Naive thymus-derived CD8-positive, alpha-beta T cell (primary cell): ENCODE measurements at regions not wholly inside any gene's neighbourhood (a gene's known extent, or its start where the extent isn't known, plus 50 kb on each side); places are given as distances from the start of the nearest gene placed in this dataset.
A peak's percentile ranks its signal among the peaks of the same experiment; 100 is the strongest.

Experiments
- ATAC-seq, 2 donors: fragments of 150-1000 bp; cut with Tn5 transposase in 1 of 2; sonication (Bioruptor Pico), chemical (Tn5 transposase) in 1 of 2; 1 replicate in 1 of 2; 2 replicates in 1 of 2; pipeline ENCODE4 v1.10.0; 2021; ENCODE audit warnings: mild to moderate bottlenecking in 2 of 2, moderate library complexity in 2 of 2
- POLR2A ChIA-PET: fragments of 350-600 bp; sonication (Branson Sonifier 250); formaldehyde crosslinking; loops from one replicate; lab custom pipeline; 2021; ENCODE audit warnings: antibody characterized with exemption; lab: Charles Lee
- DNase-seq, 10 donors: peaks; one replicate each; pipeline versions ENCODE4 v3.0.0 to v3.0.0-alpha.2; 2020 to 2022
- H3K27ac Mint-ChIP-seq, 10 donors: one replicate each; pipeline ENCODE4 v1.8.0; 2020 to 2022; ENCODE audit warnings: mild to moderate bottlenecking in 10 of 10, mixed read lengths in 10 of 10, moderate library complexity in 4 of 10, inconsistent platforms in 1 of 10
- H3K27me3 Mint-ChIP-seq, 5 donors: one replicate each; pipeline ENCODE4 v1.8.0; 2021 to 2022; ENCODE audit warnings: mixed read lengths in 5 of 5
- H3K36me3 Mint-ChIP-seq, 3 donors: one replicate each; pipeline ENCODE4 v1.8.0; 2020 to 2022; ENCODE audit warnings: mixed read lengths in 3 of 3, mild to moderate bottlenecking in 2 of 3, inconsistent platforms in 1 of 3
- H3K4me1 Mint-ChIP-seq, 4 donors: one replicate each; pipeline ENCODE4 v1.8.0; 2021 to 2022; ENCODE audit warnings: mixed read lengths in 4 of 4
- H3K4me3 Mint-ChIP-seq, 10 donors: one replicate each; pipeline ENCODE4 v1.8.0; 2020 to 2022; ENCODE audit warnings: mild to moderate bottlenecking in 10 of 10, mixed read lengths in 10 of 10, moderate library complexity in 6 of 10, inconsistent platforms in 1 of 10
- H3K9me3 Mint-ChIP-seq, 9 donors: one replicate each; pipeline ENCODE4 v1.8.0; 2020 to 2022; ENCODE audit warnings: mixed read lengths in 9 of 9, mild to moderate bottlenecking in 3 of 9, inconsistent platforms in 1 of 9, moderate library complexity in 1 of 9

- no peaks in the 10 kb centered on the region for H3K36me3 Mint-ChIP-seq
- H3K4me1 Mint-ChIP-seq: no peaks in the 10 kb centered on the region
- DNase-seq: no peak
- no peaks in the 10 kb centered on the region for H3K27me3 Mint-ChIP-seq
- peaks cover 0 to 8% (median 4%) of the 10 kb centered on the region in 9 donors for H3K9me3 Mint-ChIP-seq
- POLR2A ChIA-PET: no interaction called here
- H3K27ac Mint-ChIP-seq: no peak overlapping the region
- ATAC-seq: no peak
- H3K4me3 Mint-ChIP-seq: no peak overlapping the region
Observed at GRCh38 chr18:60943297-60943696, 389.9 kb upstream of the CDH20 start.

GRCh38 chr18:60950634-60951033 lies 382.6 kb upstream of the CDH20 start:
- no peak overlapping the region for H3K27ac Mint-ChIP-seq
- H3K27me3 Mint-ChIP-seq: no peaks in the 10 kb centered on the region
- POLR2A ChIA-PET: no interaction called here
- no peak overlapping the region for H3K4me3 Mint-ChIP-seq
- no peaks in the 10 kb centered on the region for H3K4me1 Mint-ChIP-seq
- peaks cover 0 to 4% (median 0%) of the 10 kb centered on the region in 9 donors for H3K9me3 Mint-ChIP-seq
- no peak for DNase-seq
- H3K36me3 Mint-ChIP-seq: no peaks in the 10 kb centered on the region
- no peak for ATAC-seq

- H3K4me3 Mint-ChIP-seq: no peak overlapping the region
- POLR2A ChIA-PET: no interaction called here
- H3K27me3 Mint-ChIP-seq: no peaks in the 10 kb centered on the region
- ATAC-seq (no peak), DNase-seq (no peak)
- H3K4me1 Mint-ChIP-seq: no peaks in the 10 kb centered on the region
- H3K36me3 Mint-ChIP-seq: no peaks in the 10 kb centered on the region
- H3K9me3 Mint-ChIP-seq: peaks cover 0 to 3% (median 0%) of the 10 kb centered on the region in 9 donors
- H3K27ac Mint-ChIP-seq: no peak overlapping the region
Observed at GRCh38 chr18:60951091-60951490, 382.1 kb upstream of the CDH20 start.

- Mint-ChIP-seq H3K27ac (no peak overlapping the region), H3K36me3 (no peaks in the 10 kb centered on the region), H3K27me3 (peaks cover 0 to 1% (median 0%) of the 10 kb centered on the region in 5 donors), H3K9me3 (peaks cover 0 to 20% (median 3%) of the 10 kb centered on the region in 9 donors), H3K4me3 (no peak overlapping the region), H3K4me1 (no peaks in the 10 kb centered on the region)
- POLR2A ChIA-PET: no interaction called here
- ATAC-seq: no peak
- no peak for DNase-seq
Observed at GRCh38 chr18:60962625-60963024, 370.6 kb upstream of the CDH20 start.

GRCh38 chr18:60965856-60966255 lies 367.4 kb upstream of the CDH20 start:
- Mint-ChIP-seq H3K27me3 (peaks cover 0 to 1% (median 0%) of the 10 kb centered on the region in 5 donors), H3K9me3 (peaks cover 0 to 12% (median 2%) of the 10 kb centered on the region in 9 donors)

GRCh38 chr18:60966876-60967275 lies 366.4 kb upstream of the CDH20 start:
- no peak overlapping the region for H3K4me3 Mint-ChIP-seq
- H3K4me1 Mint-ChIP-seq: no peaks in the 10 kb centered on the region
- no peak for ATAC-seq
- no peaks in the 10 kb centered on the region for H3K36me3 Mint-ChIP-seq
- H3K9me3 Mint-ChIP-seq: peaks cover 0 to 10% (median 2%) of the 10 kb centered on the region in 9 donors
- no peak for DNase-seq
- H3K27ac Mint-ChIP-seq: no peak overlapping the region
- H3K27me3 Mint-ChIP-seq: peaks cover 0 to 1% (median 0%) of the 10 kb centered on the region in 5 donors
- POLR2A ChIA-PET: no interaction called here

More at GRCh38 chr18:60965856-60966255, 367.4 kb upstream of the CDH20 start:
- DNase-seq (no peak), ATAC-seq (no peak)
- Mint-ChIP-seq H3K36me3 (no peaks in the 10 kb centered on the region), H3K4me3 (no peak overlapping the region), H3K27ac (no peak overlapping the region), H3K4me1 (no peaks in the 10 kb centered on the region)
- POLR2A ChIA-PET: no interaction called here

- no peaks in the 10 kb centered on the region for H3K36me3 Mint-ChIP-seq
- DNase-seq (no peak), ATAC-seq (no peak)
- no peaks in the 10 kb centered on the region for H3K4me1 Mint-ChIP-seq
- peaks cover 0 to 8% (median 3%) of the 10 kb centered on the region in 9 donors for H3K9me3 Mint-ChIP-seq
- POLR2A ChIA-PET: no interaction called here
- H3K27me3 Mint-ChIP-seq: no peaks in the 10 kb centered on the region
- no peak overlapping the region for H3K27ac Mint-ChIP-seq
- no peak overlapping the region for H3K4me3 Mint-ChIP-seq
Observed at GRCh38 chr18:60975420-60975819, 357.8 kb upstream of the CDH20 start.

GRCh38 chr18:60976976-60977375 lies 356.3 kb upstream of the CDH20 start:
- ATAC-seq (no peak), DNase-seq (no peak)
- Mint-ChIP-seq H3K4me3 (no peak overlapping the region), H3K4me1 (no peaks in the 10 kb centered on the region), H3K9me3 (peaks cover 0 to 7% (median 0%) of the 10 kb centered on the region in 9 donors), H3K36me3 (no peaks in the 10 kb centered on the region), H3K27me3 (no peaks in the 10 kb centered on the region), H3K27ac (no peak overlapping the region)
- POLR2A ChIA-PET: no interaction called here

- ATAC-seq (no peak), DNase-seq (no peak)
- H3K36me3 Mint-ChIP-seq: no peaks in the 10 kb centered on the region
- no peak overlapping the region for H3K27ac Mint-ChIP-seq
- POLR2A ChIA-PET: no interaction called here
- H3K4me1 Mint-ChIP-seq: no peaks in the 10 kb centered on the region
- H3K4me3 Mint-ChIP-seq: no peak overlapping the region
- H3K27me3 Mint-ChIP-seq: no peaks in the 10 kb centered on the region
- H3K9me3 Mint-ChIP-seq: peaks cover 0 to 10% (median 0%) of the 10 kb centered on the region in 9 donors
Observed at GRCh38 chr18:60978338-60978737, 354.9 kb upstream of the CDH20 start.

GRCh38 chr18:60980422-60981005 lies 352.7 kb upstream of the CDH20 start:
- POLR2A ChIA-PET: no interaction called here
- H3K27me3 Mint-ChIP-seq: no peaks in the 10 kb centered on the region

GRCh38 chr18:60981682-60982328 lies 351.4 kb upstream of the CDH20 start:
- H3K36me3 Mint-ChIP-seq: no peaks in the 10 kb centered on the region
- H3K27ac Mint-ChIP-seq: no peak overlapping the region
- H3K27me3 Mint-ChIP-seq: no peaks in the 10 kb centered on the region
- POLR2A ChIA-PET: no interaction called here
- H3K9me3 Mint-ChIP-seq: peaks cover 0 to 14% (median 4%) of the 10 kb centered on the region in 9 donors
- no peaks in the 10 kb centered on the region for H3K4me1 Mint-ChIP-seq
- ATAC-seq (no peak), DNase-seq (no peak)
- no peak overlapping the region for H3K4me3 Mint-ChIP-seq

More at GRCh38 chr18:60980422-60981005, 352.7 kb upstream of the CDH20 start:
- ATAC-seq: no peak
- DNase-seq: no peak
- Mint-ChIP-seq H3K4me3 (no peak overlapping the region), H3K36me3 (no peaks in the 10 kb centered on the region), H3K9me3 (peaks cover 0 to 7% (median under 1%) of the 10 kb centered on the region in 9 donors), H3K4me1 (no peaks in the 10 kb centered on the region), H3K27ac (no peak overlapping the region)

GRCh38 chr18:60982329-60982695 lies 350.9 kb upstream of the CDH20 start:
- Mint-ChIP-seq H3K4me1 (no peaks in the 10 kb centered on the region), H3K27me3 (no peaks in the 10 kb centered on the region), H3K27ac (no peak overlapping the region), H3K4me3 (no peak overlapping the region), H3K9me3 (peaks cover 0 to 15% (median 2%) of the 10 kb centered on the region in 9 donors), H3K36me3 (no peaks in the 10 kb centered on the region)
- ATAC-seq: no peak
- POLR2A ChIA-PET: no interaction called here
- DNase-seq: no peak

- no peaks in the 10 kb centered on the region for H3K36me3 Mint-ChIP-seq
Observed at GRCh38 chr18:60982928-60983327, 350.3 kb upstream of the CDH20 start.

More at GRCh38 chr18:60982928-60983327, 350.3 kb upstream of the CDH20 start:
- POLR2A ChIA-PET: no interaction called here
- H3K9me3 Mint-ChIP-seq: peaks cover 0 to 15% (median 2%) of the 10 kb centered on the region in 9 donors
- H3K4me1 Mint-ChIP-seq: no peaks in the 10 kb centered on the region
- H3K27ac Mint-ChIP-seq: peak overlapping the region in 1 of 10 donors; percentile 4
- no peaks in the 10 kb centered on the region for H3K27me3 Mint-ChIP-seq
- no peak for ATAC-seq
- no peak for DNase-seq
- H3K4me3 Mint-ChIP-seq: no peak overlapping the region
